Activated CD8-positive, alpha-beta T cell treated with anti-CD3 and anti-CD28 coated beads for 36 hours (primary cell): ENCODE measurements at regions not wholly inside any gene's neighbourhood (a gene's known extent, or its start where the extent isn't known, plus 50 kb on each side); places are given as distances from the start of the nearest gene placed in this dataset.

Experiments
- ATAC-seq: fragments of 200-7000 bp; cut with Tn5 transposase; one replicate; pipeline ENCODE4 v1.10.0; 2021; ENCODE audit warnings: mild to moderate bottlenecking, moderate library complexity
- CTCF ChIA-PET: fragments of 350-600 bp; sonication (Branson Sonifier 250); formaldehyde crosslinking; loops from one replicate; lab custom pipeline; 2021; ENCODE audit warnings: antibody characterized with exemption; lab: Charles Lee
- POLR2A ChIA-PET: fragments of 350-600 bp; sonication (Branson Sonifier 250); formaldehyde crosslinking; loops from one replicate; lab custom pipeline; 2021; ENCODE audit warnings: antibody characterized with exemption; lab: Charles Lee
- DNase-seq: peaks from one replicate; pipeline ENCODE4 v3.0.0-alpha.2; 2020
- H3K27ac Mint-ChIP-seq: one replicate; pipeline ENCODE4 v1.8.0; 2021; ENCODE audit warnings: mild to moderate bottlenecking, mixed read lengths
- H3K27me3 Mint-ChIP-seq: one replicate; pipeline ENCODE4 v1.8.0; 2021; ENCODE audit warnings: mixed read lengths
- H3K36me3 Mint-ChIP-seq: one replicate; pipeline ENCODE4 v1.8.0; 2021; ENCODE audit warnings: low read depth, mixed read lengths
- H3K4me1 Mint-ChIP-seq: one replicate; pipeline ENCODE4 v1.8.0; 2021; ENCODE audit warnings: low read depth, mixed read lengths
- H3K4me3 Mint-ChIP-seq: one replicate; pipeline ENCODE4 v1.8.0; 2021; ENCODE audit warnings: mild to moderate bottlenecking, moderate library complexity, mixed read lengths
- H3K9me3 Mint-ChIP-seq: one replicate; pipeline ENCODE4 v1.8.0; 2021; ENCODE audit warnings: mixed read lengths
- intact Hi-C: fragments of 100-400 bp; cut with micrococcal nuclease; formaldehyde crosslinking; loops from one replicate; pipeline ENCODE4 v1.10.0; 2022
- TF ChIP-seq, protein P1 (sequence below): fragments of 200-600 bp; IDR thresholded peaks from one replicate; pipeline ENCODE4 v1.8.0; 2022; ENCODE audit warnings: antibody characterized with exemption, mild to moderate bottlenecking

DNA sequence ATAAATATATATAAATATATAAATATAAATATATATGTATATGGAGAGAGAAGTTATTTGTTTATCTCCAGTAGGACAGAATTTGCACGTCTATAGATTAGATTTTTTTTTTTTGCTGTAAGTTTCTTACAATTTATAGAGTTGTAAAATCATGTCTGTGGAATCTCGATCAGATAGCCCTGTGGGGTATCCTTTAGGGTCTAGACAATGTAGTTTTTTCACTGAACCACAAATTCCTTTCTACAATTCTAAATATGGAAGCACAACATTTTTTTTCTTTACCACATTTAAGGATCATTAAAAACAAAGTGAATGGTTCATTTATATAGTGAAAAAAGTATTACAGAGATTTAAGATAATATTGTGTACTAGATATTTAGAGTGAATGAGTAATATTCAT, 384.2 kb upstream of the ZNF608 start:
- intact Hi-C loops = no loop called here
- H3K27me3 Mint-ChIP-seq = no peaks in the 10 kb centered on the region
- no peak for DNase-seq
- H3K27ac Mint-ChIP-seq = no peak overlapping the region
- H3K36me3 Mint-ChIP-seq = no peaks in the 10 kb centered on the region
- no peak for ATAC-seq
- CTCF ChIA-PET = no interaction called here
- H3K4me3 Mint-ChIP-seq = no peak overlapping the region
- no peaks in the 10 kb centered on the region for H3K4me1 Mint-ChIP-seq
- TF ChIP-seq, protein P1, sequence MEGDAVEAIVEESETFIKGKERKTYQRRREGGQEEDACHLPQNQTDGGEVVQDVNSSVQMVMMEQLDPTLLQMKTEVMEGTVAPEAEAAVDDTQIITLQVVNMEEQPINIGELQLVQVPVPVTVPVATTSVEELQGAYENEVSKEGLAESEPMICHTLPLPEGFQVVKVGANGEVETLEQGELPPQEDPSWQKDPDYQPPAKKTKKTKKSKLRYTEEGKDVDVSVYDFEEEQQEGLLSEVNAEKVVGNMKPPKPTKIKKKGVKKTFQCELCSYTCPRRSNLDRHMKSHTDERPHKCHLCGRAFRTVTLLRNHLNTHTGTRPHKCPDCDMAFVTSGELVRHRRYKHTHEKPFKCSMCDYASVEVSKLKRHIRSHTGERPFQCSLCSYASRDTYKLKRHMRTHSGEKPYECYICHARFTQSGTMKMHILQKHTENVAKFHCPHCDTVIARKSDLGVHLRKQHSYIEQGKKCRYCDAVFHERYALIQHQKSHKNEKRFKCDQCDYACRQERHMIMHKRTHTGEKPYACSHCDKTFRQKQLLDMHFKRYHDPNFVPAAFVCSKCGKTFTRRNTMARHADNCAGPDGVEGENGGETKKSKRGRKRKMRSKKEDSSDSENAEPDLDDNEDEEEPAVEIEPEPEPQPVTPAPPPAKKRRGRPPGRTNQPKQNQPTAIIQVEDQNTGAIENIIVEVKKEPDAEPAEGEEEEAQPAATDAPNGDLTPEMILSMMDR = no peak
- POLR2A ChIA-PET = no interaction called here
- peaks cover 1% of the 10 kb centered on the region for H3K9me3 Mint-ChIP-seq

DNA sequence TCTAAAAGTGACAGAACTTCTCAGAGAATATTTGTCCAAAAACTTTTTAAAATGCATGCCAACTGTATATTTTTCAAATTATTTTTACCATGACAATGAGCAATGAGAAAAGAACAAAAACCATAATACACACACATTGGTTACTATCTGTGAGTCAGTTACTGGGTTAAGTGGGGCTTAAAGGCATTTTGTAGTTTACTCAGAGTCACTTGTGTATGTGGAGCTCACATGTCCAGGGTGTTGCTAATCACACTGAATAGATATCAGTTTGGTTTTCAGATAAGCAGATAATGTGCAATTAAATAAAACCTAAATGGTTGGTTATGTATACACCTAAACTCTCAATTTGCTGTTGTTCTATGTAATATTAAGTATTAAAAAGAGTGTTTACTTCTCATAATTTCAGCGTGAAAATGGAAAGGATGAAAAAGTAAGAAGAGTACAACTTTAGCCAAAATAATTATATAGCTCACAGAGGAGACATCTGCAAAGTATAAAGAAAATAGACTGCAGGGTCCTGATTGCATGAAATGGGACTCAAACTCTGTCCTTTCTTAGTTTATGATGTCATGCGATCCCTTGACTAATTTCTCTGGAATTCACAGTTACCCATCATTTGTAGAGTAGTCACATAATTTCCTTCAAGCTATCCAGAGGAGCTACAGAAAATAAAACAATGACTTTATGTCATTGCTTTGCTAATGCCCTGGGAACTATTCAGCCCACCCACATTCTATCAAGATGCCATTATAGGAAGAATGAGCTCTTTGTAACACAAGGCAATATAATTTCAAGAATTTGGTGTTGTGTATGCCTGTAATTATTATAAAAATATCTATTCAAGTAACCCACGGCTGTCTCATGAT, 388.0 kb upstream of the ZNF608 start:
- Mint-ChIP-seq H3K4me1 (no peaks in the 10 kb centered on the region), H3K27ac (no peak overlapping the region), H3K27me3 (no peaks in the 10 kb centered on the region), H3K36me3 (no peaks in the 10 kb centered on the region), H3K9me3 (peaks cover 1% of the 10 kb centered on the region), H3K4me3 (no peak overlapping the region)
- ChIA-PET POLR2A (no interaction called here), CTCF (interaction anchor here (0.9 kb wide), 1 partner anchor 10 kb away, joined by 3 read pairs; no protein-coding TSS in a partner anchor)
- DNase-seq (no peak), ATAC-seq (no peak)
- intact Hi-C loops = no loop called here
- TF ChIP-seq, protein P1 = no peak

GRCh38 chr5:125137535-125137934, 391.1 kb upstream of the ZNF608 start:
- Mint-ChIP-seq H3K4me3 (no peak overlapping the region), H3K9me3 (no peaks in the 10 kb centered on the region), H3K4me1 (no peaks in the 10 kb centered on the region), H3K36me3 (no peaks in the 10 kb centered on the region), H3K27ac (no peak overlapping the region), H3K27me3 (no peaks in the 10 kb centered on the region)
- POLR2A ChIA-PET = interaction anchor here (0.6 kb wide), 1 partner anchor 1113 kb away, joined by 3 read pairs; no protein-coding TSS in a partner anchor
- no peak for ATAC-seq
- no peak for DNase-seq
- TF ChIP-seq, protein P1 = no peak
- intact Hi-C loops = no loop called here
- CTCF ChIA-PET = no interaction called here

- Mint-ChIP-seq H3K27me3 (no peaks in the 10 kb centered on the region), H3K9me3 (no peaks in the 10 kb centered on the region), H3K27ac (no peak overlapping the region), H3K4me3 (no peak overlapping the region), H3K4me1 (no peaks in the 10 kb centered on the region), H3K36me3 (no peaks in the 10 kb centered on the region)
- POLR2A ChIA-PET = no interaction called here
- no peak for ATAC-seq
- no peak for DNase-seq
- TF ChIP-seq, protein P1 = no peak
- CTCF ChIA-PET = no interaction called here
- intact Hi-C loops = no loop called here
These were observed 391.8 kb upstream of the ZNF608 start for GRCh38 chr5:125138266-125138665.

GRCh38 chr5:125139590-125139989, 393.2 kb upstream of the ZNF608 start:
- CTCF ChIA-PET = no interaction called here

More at GRCh38 chr5:125139590-125139989, 393.2 kb upstream of the ZNF608 start:
- Mint-ChIP-seq H3K36me3 (no peaks in the 10 kb centered on the region), H3K27ac (no peak overlapping the region), H3K27me3 (no peaks in the 10 kb centered on the region), H3K4me1 (no peaks in the 10 kb centered on the region), H3K4me3 (no peak overlapping the region), H3K9me3 (no peaks in the 10 kb centered on the region)
- no peak for DNase-seq
- intact Hi-C loops = no loop called here
- POLR2A ChIA-PET = no interaction called here
- ATAC-seq = no peak
- TF ChIP-seq, protein P1 = no peak
